ENCODE measurements at regions not wholly inside any gene's neighbourhood (a gene's known extent, or its start where the extent isn't known, plus 50 kb on each side); places are given as distances from the start of the nearest gene placed in this dataset.

DNA sequence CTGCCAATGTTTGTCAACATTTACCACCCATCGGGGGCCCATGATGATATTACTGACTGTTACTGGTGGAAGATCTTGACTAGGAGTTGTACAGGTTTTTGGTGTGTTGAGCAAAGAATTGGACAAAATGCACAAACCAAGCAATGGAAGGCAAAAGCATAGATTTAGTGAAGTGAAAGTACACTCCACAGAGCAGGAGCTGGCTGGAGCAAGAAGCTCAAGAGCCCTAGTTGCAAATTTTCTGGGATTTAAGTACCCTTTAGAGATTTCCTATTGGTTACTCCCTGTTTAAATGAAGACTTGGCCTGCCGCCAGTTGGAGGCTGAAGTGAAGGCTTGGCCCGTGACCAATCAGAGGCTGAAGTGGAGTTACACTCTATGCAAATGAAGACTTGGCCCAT is 128.6 kb upstream of the KL start:
- no peak for TF ChIP-seq POLR2AphosphoS5 (IDR thresholded peaks at IDR 0.05)
- no peak for TF ChIP-seq POLR2A (IDR thresholded peaks at IDR 0.05)
- TF ChIP-seq, protein P1, sequence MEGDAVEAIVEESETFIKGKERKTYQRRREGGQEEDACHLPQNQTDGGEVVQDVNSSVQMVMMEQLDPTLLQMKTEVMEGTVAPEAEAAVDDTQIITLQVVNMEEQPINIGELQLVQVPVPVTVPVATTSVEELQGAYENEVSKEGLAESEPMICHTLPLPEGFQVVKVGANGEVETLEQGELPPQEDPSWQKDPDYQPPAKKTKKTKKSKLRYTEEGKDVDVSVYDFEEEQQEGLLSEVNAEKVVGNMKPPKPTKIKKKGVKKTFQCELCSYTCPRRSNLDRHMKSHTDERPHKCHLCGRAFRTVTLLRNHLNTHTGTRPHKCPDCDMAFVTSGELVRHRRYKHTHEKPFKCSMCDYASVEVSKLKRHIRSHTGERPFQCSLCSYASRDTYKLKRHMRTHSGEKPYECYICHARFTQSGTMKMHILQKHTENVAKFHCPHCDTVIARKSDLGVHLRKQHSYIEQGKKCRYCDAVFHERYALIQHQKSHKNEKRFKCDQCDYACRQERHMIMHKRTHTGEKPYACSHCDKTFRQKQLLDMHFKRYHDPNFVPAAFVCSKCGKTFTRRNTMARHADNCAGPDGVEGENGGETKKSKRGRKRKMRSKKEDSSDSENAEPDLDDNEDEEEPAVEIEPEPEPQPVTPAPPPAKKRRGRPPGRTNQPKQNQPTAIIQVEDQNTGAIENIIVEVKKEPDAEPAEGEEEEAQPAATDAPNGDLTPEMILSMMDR (IDR thresholded peaks at IDR 0.05), result no peak
- no peak for TF ChIP-seq EP300 (IDR thresholded peaks at IDR 0.05; ENCODE audit: low read depth)
